GM18867 (cell line): ENCODE measurements at regions not wholly inside any gene's neighbourhood (a gene's known extent, or its start where the extent isn't known, plus 50 kb on each side); places are given as distances from the start of the nearest gene placed in this dataset.
A peak's percentile ranks its signal among the peaks of the same experiment; 100 is the strongest.

ENCODE experiments used
- ATAC-seq: cut with Tn5 transposase; IDR thresholded peaks from one replicate; pipeline ENCODE4 v1.9.1; 2021; ENCODE audit warnings: mild to moderate bottlenecking, moderate library complexity; ENCODE audit not compliant: unreplicated experiment

DNA sequence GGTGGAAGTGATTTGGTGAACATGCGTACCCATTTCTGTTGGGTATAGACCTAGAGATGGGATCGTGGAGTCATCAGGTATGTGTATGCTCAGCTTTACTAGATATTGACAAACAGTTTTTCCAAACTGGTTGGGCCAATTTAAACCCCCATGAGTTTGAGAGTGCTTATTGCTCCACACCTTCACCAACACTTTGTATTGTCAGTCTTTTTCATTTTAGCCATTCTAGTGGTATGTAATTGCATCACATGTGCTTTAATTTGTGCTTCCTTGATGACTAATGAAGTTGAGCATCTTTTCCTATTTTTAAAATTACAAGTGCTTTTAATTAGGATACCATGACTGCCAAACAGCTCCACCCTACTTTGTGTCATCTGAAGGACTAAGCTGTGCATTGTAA, 158.9 kb upstream of the AKIRIN2 start:
- ATAC-seq = no peak

DNA sequence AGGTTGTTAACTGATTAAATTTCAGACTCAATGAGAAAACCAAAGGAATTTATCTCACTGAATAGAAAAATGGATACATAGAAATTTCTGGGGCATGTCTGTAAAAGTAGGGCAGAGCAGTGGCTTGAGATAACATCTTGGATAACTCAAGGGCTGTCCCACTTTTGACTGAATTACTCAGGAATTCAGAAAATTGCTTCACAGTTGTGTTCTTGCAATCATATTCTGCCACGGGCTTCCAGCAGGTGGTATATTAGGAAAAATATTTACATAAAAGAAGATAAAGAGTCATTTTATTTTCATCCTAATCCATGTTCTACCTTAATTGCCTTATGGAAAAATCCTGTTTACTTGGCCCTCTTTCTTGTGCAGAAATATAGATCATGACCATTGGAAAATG, 156.4 kb upstream of the AKIRIN2 start:
- ATAC-seq = no peak

DNA sequence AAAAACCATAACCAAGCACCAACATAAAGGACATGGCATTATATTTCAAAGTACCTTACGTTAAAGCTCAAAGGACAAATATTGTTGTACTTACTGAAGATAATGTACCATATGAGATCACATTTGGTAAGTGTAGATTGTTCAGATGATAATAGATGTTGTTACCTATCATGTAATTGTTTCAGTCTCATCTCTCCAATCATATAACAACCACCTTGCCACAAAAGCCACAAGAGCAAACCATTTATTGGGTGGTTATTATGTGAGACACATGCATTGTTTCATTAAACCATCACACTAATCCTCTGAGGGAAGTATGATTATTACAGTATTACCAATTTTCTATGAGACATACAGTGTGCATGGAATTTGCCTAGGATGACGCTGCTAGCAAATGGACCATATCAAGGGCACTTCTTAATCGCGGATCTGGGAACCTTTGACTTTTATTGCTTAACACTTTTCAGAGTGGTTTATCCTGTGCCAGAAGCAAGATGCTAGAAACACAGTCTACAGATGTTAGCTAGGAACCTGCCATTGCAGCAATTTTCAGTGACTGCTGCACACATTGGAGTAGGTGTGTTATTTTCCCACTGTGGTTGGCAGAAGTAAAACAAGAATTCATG, 149.8 kb upstream of the AKIRIN2 start:
- ATAC-seq = no peak

DNA sequence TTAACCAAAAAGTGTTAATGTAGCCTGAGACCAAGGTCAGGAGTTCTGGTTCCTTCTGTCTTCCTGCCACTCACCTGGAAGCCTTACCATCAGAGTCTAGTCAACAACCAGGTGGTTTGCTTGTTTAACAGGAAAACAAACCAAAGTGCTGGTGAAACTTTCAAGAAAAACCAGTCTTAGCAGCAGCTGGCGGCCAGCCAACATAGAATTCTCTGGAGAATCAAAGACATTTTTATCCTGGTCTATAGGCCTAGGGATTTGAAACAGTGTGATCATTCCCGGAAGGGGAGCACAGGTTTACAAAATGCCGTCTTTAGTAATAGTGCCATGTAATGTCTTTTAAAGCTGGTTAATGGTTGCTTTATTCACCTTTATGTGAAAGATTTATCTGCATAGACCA, 146.6 kb upstream of the AKIRIN2 start:
- no peak for ATAC-seq

DNA sequence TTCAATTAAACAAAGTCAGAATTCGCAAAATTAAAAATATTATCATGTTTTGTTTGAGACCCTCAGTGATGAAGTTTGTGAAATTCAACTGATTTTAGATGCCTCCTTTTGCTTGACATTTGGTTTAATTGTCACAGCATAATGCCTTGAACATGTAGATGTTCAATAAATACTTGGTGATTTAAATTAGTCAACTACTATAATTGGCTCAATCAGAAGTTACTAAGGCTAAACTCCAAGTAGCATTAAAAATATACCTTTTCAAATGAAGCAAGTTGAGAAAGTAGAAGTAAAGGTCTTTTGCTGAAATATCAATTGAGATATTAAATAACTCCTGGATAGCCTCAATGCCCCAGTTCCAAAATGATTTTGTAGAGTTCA, 145.8 kb upstream of the AKIRIN2 start:
- no peak for ATAC-seq

DNA sequence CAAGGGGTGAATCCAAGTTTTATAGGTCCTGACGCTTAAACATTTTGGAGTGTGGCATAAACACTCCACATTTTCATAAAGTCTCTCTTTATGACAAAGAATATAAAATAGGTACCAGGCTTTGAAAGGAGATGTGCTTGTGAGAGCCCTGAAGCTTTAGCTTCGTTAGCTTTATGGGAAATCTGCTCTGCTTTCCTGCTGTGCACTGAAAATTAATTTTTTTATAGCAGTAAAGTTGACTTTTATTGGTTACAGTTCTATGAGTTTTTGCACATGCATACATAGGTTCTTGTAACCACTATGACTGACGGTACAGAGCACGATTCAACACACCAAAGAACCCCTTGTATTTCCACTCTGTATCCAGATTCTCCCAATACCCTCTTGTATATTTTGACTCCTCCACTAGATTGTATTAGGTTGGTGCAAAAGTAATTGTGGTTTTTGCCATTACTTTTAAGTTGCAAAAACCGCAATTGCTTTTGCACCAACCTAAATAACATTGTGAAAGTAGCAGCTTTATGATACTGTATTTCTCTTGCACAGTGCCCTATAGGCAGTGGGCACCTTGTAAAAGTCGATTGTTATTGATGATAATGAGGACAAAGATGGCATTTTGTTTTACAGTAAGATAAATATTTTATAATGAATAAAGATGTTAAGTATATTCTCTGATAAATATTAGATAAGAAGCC, 145.2 kb upstream of the AKIRIN2 start:
- no peak for ATAC-seq

- ATAC-seq = no peak
These were observed 144.4 kb upstream of the AKIRIN2 start for GRCh38 chr6:87846434-87846833.

DNA sequence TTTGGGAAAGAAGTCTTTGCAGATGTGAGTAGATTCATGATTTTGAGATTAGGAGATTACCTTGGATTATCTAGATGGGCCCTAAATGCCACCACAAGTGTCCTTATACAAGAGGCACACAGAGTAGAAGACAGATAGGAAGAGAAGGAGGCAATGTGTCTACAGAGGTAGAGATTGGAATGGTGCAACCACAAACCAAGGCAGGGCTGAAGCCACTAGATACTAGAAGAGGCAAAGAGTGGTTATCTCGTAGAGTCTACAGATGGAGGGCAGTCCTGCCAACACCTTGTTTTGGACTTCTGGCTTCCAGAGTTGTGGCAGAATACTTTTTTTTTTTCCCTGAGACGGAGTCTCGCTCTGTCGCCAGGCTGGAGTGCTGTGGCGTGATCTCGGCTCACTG, 138.3 kb upstream of the AKIRIN2 start:
- no peak for ATAC-seq

DNA sequence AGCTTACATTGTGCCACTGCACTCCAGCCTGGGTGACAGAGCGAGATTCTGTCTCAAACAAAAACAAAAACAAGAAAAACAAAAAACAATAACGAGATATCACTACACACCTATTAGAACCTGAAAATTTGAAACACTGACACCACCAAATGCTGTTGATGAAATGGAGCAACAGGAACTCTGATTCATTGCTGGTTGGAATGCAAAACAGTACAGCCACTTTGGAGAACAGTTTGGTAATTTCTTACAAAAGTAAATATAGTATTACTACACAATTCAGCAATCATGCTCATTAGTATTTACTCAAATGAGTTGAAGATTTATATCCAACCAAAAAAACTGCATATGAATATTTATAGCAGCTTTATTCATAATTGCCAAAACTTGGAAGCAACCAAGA, 135.8 kb upstream of the AKIRIN2 start:
- ATAC-seq = no peak

GRCh38 chr6:87837444-87837843, 135.4 kb upstream of the AKIRIN2 start:
- no peak for ATAC-seq

DNA sequence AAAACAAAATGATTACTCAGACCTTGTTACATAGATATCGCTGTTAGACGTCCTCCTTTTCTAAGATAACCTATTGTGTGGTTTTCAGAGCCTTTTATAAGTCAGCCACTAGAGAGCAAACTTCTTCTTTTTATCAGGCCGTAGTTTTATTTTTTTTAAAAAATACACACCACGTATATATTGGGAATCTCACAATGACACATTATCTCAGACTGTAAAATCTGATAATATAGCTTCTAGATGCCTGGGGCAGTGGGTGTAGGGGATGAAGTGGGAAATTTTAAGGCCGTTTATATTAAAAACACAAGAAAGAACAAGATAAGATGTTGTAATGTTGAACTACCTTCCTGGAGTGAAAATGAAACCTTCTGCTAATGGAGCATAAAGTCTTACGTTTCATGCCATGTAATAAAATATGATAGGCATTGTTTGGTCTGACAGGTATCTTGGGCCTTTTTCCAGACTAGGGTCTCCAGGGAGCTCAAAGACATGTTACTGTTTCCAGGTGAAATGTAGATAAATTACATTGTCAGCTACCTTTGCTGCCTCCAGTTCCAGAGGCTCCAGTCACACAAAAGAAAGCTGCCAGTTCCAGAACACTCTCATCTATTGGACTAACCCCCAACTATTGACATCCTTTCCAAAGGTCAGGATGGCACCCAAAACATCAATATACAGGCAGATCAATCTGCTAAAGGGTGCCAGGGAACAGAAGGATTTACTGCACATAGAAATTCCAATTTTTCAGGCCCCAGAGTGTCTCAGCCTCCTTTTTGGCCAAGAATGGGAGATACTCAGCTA, 130.2 kb upstream of the AKIRIN2 start:
- ATAC-seq = peak; percentile 77

DNA sequence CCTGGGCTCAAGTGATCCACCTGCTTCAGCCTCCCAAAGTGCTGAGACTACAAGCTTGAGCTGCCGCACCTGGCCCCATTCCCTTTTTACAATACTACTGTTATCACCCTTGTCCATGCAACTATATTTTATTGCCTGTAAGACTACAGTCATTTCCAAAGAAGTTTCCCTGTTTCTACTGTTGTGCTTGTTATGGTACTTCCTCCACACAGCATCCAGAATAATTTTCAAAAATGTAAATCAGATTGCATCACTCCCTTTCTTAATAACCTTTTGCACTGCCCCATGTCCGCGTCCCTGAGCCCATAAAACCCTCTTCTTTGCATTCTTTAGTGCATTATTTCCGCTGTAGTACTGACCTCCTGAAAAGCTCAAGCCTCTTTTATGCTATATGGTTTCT, 128.9 kb upstream of the AKIRIN2 start:
- no peak for ATAC-seq

- no peak for ATAC-seq
These were observed 127.6 kb upstream of the AKIRIN2 start for GRCh38 chr6:87829622-87830121.

GRCh38 chr6:87828044-87828443, 126.0 kb upstream of the AKIRIN2 start:
- ATAC-seq = peak; percentile 60

- ATAC-seq = no peak
These were observed 125.3 kb upstream of the AKIRIN2 start for GRCh38 chr6:87827346-87827745.

- ATAC-seq = no peak
These were observed 124.4 kb upstream of the AKIRIN2 start for GRCh38 chr6:87826424-87826823.

DNA sequence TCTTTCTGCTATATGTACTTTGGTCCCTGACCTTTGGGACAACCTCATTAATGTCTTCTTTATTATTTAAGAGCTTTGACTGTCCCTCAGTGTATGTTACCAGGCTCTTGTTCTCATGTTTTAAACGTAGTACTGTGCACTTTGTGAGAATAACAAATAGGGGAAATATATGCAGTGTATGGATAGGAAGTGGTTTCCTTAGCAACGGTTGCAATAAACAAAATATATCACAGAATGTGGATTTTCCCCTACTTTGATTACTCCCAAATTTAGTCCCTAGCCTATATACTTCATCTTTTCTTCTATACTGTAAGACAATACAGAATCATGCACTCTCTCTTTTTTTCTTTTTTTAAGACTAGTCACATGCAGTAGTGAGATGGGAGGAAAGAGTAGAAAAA, 123.8 kb upstream of the AKIRIN2 start:
- no peak for ATAC-seq

DNA sequence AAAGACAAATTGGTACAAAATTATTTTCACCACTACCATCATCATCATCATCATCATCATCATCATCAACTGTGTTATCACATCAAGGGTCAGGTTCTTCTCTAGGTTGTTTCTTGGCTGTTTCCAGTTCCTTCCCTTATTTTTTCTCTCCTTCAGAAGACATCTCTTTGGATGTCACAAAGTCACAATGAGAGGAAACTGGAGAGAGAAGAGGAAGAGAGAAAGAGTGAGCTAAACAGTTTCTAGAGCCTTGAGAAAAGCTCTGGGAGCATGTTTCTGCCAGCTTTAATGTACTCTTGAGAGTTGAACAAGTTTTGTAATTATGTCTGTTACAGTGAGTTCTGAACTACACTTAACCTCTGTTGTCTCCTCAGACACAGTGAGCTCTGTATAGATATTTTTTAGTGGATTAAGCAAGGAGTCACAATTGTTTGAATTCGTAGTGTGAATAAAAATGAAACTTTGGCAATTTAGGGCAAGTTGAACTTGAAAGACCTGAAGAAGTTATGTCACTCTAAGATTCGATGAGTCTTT, 123.0 kb upstream of the AKIRIN2 start:
- ATAC-seq = no peak

GRCh38 chr6:87822011-87822410, 120.0 kb upstream of the AKIRIN2 start:
- ATAC-seq = no peak

DNA sequence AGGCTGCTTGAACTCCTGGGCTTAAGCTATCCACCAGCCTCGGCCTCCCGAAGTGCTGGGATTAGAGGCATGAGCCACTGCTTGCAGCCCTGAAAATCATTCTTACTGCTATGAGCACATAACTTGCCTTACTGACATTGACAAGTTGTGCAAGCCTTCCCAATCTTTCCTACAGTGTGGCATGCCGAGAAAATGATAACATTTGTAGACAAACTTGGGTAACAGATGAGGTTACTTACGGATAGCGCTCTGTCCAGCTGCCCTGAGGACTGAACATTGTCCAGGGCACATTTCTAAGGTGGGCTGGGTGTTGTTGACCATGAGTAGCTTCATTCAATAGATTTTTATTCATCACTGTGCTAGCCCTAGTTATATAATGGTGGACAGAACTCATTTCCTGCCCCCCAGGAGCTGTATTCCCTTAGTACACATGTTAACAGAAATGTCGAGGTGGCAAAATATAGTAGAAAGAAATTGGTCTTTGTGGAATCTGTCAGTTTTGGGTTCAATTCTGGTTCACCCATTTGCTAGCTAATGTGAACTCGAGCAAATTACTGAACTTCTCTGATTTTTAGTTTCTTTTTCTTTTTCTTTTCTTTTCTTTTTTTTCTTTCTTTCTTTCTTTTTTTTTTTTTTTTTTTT, 118.4 kb upstream of the AKIRIN2 start:
- ATAC-seq = no peak

GRCh38 chr6:87817183-87817582, 115.2 kb upstream of the AKIRIN2 start:
- no peak for ATAC-seq
